ENCODE measurements at regions not wholly inside any gene's neighbourhood (a gene's known extent, or its start where the extent isn't known, plus 50 kb on each side); places are given as distances from the start of the nearest gene placed in this dataset.

- peaks cover 11% of the 10 kb centered on the region for H3K27me3 Mint-ChIP-seq
- H3K27ac Mint-ChIP-seq, result no peak overlapping the region
- no peak overlapping the region for H3K4me3 Mint-ChIP-seq
- no peaks in the 10 kb centered on the region for H3K9me3 Mint-ChIP-seq
- H3K36me3 Mint-ChIP-seq, result no peaks in the 10 kb centered on the region
- DNase-seq (ENCODE audit: low spot score in 2 of 2), result no peak
- no peak for ATAC-seq (ENCODE audit: low read depth)
- no peaks in the 10 kb centered on the region for H3K4me1 Mint-ChIP-seq
Measured at GRCh38 chr7:22895140-22895827, 72.6 kb upstream of the TOMM7 start.

GRCh38 chr7:22894546-22894945 is 71.9 kb upstream of the TOMM7 start:
- ATAC-seq (ENCODE audit: low read depth) (no peak), DNase-seq (ENCODE audit: low spot score in 2 of 2) (no peak)
- no peaks in the 10 kb centered on the region for H3K9me3 Mint-ChIP-seq
- H3K27me3 Mint-ChIP-seq, result peaks cover 11% of the 10 kb centered on the region
- no peak overlapping the region for H3K27ac Mint-ChIP-seq
- no peak overlapping the region for H3K4me3 Mint-ChIP-seq
- no peaks in the 10 kb centered on the region for H3K4me1 Mint-ChIP-seq
- no peaks in the 10 kb centered on the region for H3K36me3 Mint-ChIP-seq

- peaks cover 5% of the 10 kb centered on the region for H3K27me3 Mint-ChIP-seq
- no peak overlapping the region for H3K4me3 Mint-ChIP-seq
- ATAC-seq (ENCODE audit: low read depth) (no peak), DNase-seq (ENCODE audit: low spot score in 2 of 2) (no peak)
- peaks cover 4% of the 10 kb centered on the region for H3K4me1 Mint-ChIP-seq
- no peaks in the 10 kb centered on the region for H3K9me3 Mint-ChIP-seq
- no peak overlapping the region for H3K27ac Mint-ChIP-seq
- H3K36me3 Mint-ChIP-seq, result no peaks in the 10 kb centered on the region
Measured at GRCh38 chr7:22890773-22891172, 68.1 kb upstream of the TOMM7 start.

- ATAC-seq (ENCODE audit: low read depth) (peak; percentile 93), DNase-seq (ENCODE audit: low spot score in 2 of 2) (no peak)
- H3K36me3 Mint-ChIP-seq, result no peaks in the 10 kb centered on the region
- no peak overlapping the region for H3K4me3 Mint-ChIP-seq
- H3K27me3 Mint-ChIP-seq, result no peaks in the 10 kb centered on the region
- no peaks in the 10 kb centered on the region for H3K9me3 Mint-ChIP-seq
- H3K27ac Mint-ChIP-seq, result no peak overlapping the region
- H3K4me1 Mint-ChIP-seq, result peaks cover 4% of the 10 kb centered on the region
Measured at GRCh38 chr7:22885797-22886261, 63.2 kb upstream of the TOMM7 start.

- no peak overlapping the region for H3K27ac Mint-ChIP-seq
- H3K4me3 Mint-ChIP-seq, result no peak overlapping the region
Measured at GRCh38 chr7:22884911-22885788, 62.5 kb upstream of the TOMM7 start.

GRCh38 chr7:22882106-22882505 is 59.5 kb upstream of the TOMM7 start:
- DNase-seq (ENCODE audit: low spot score in 2 of 2), result no peak
- H3K36me3 Mint-ChIP-seq, result no peaks in the 10 kb centered on the region
- no peak overlapping the region for H3K4me3 Mint-ChIP-seq
- ATAC-seq (ENCODE audit: low read depth), result no peak
- no peaks in the 10 kb centered on the region for H3K27me3 Mint-ChIP-seq
- no peak overlapping the region for H3K27ac Mint-ChIP-seq
- no peaks in the 10 kb centered on the region for H3K9me3 Mint-ChIP-seq
- peaks cover 10% of the 10 kb centered on the region for H3K4me1 Mint-ChIP-seq

More at GRCh38 chr7:22884911-22885788, 62.5 kb upstream of the TOMM7 start:
- peaks cover 4% of the 10 kb centered on the region for H3K4me1 Mint-ChIP-seq
- ATAC-seq (ENCODE audit: low read depth), result peak; percentile 9
- no peak for DNase-seq (ENCODE audit: low spot score in 2 of 2)
- H3K36me3 Mint-ChIP-seq, result no peaks in the 10 kb centered on the region
- H3K9me3 Mint-ChIP-seq, result no peaks in the 10 kb centered on the region
- no peaks in the 10 kb centered on the region for H3K27me3 Mint-ChIP-seq

- peaks cover 6% of the 10 kb centered on the region for H3K4me1 Mint-ChIP-seq
- H3K9me3 Mint-ChIP-seq, result no peaks in the 10 kb centered on the region
- no peak overlapping the region for H3K27ac Mint-ChIP-seq
- no peak for DNase-seq (ENCODE audit: low spot score in 2 of 2)
- H3K36me3 Mint-ChIP-seq, result no peaks in the 10 kb centered on the region
- no peaks in the 10 kb centered on the region for H3K27me3 Mint-ChIP-seq
- H3K4me3 Mint-ChIP-seq, result no peak overlapping the region
- no peak for ATAC-seq (ENCODE audit: low read depth)
Measured at GRCh38 chr7:22879709-22880306, 57.2 kb upstream of the TOMM7 start.

GRCh38 chr7:22879280-22879679 is 56.6 kb upstream of the TOMM7 start:
- H3K4me3 Mint-ChIP-seq, result no peak overlapping the region
- peaks cover 6% of the 10 kb centered on the region for H3K4me1 Mint-ChIP-seq
- no peak for DNase-seq (ENCODE audit: low spot score in 2 of 2)
- ATAC-seq (ENCODE audit: low read depth), result no peak
- H3K9me3 Mint-ChIP-seq, result no peaks in the 10 kb centered on the region
- no peaks in the 10 kb centered on the region for H3K27me3 Mint-ChIP-seq
- no peaks in the 10 kb centered on the region for H3K36me3 Mint-ChIP-seq
- H3K27ac Mint-ChIP-seq, result no peak overlapping the region

- Mint-ChIP-seq H3K4me3 (no peak overlapping the region), H3K9me3 (no peaks in the 10 kb centered on the region), H3K27ac (no peak overlapping the region), H3K4me1 (peaks cover 14% of the 10 kb centered on the region), H3K36me3 (no peaks in the 10 kb centered on the region), H3K27me3 (no peaks in the 10 kb centered on the region)
- ATAC-seq (ENCODE audit: low read depth), result no peak
- DNase-seq (ENCODE audit: low spot score in 2 of 2), result no peak
Measured at GRCh38 chr7:22876986-22877729, 54.5 kb upstream of the TOMM7 start.

GRCh38 chr7:22875470-22875869 is 52.8 kb upstream of the TOMM7 start:
- H3K9me3 Mint-ChIP-seq, result no peaks in the 10 kb centered on the region
- no peak overlapping the region for H3K27ac Mint-ChIP-seq
- ATAC-seq (ENCODE audit: low read depth) (no peak), DNase-seq (ENCODE audit: low spot score in 2 of 2) (no peak)
- no peaks in the 10 kb centered on the region for H3K27me3 Mint-ChIP-seq
- no peak overlapping the region for H3K4me3 Mint-ChIP-seq
- H3K36me3 Mint-ChIP-seq, result no peaks in the 10 kb centered on the region
- peaks cover 22% of the 10 kb centered on the region for H3K4me1 Mint-ChIP-seq

- H3K9me3 Mint-ChIP-seq, result no peaks in the 10 kb centered on the region
- H3K4me3 Mint-ChIP-seq, result no peak overlapping the region
- no peak overlapping the region for H3K27ac Mint-ChIP-seq
- no peaks in the 10 kb centered on the region for H3K27me3 Mint-ChIP-seq
- peaks cover 2% of the 10 kb centered on the region for H3K36me3 Mint-ChIP-seq
- no peak for DNase-seq (ENCODE audit: low spot score in 2 of 2)
- H3K4me1 Mint-ChIP-seq, result peaks cover 20% of the 10 kb centered on the region
- no peak for ATAC-seq (ENCODE audit: low read depth)
Measured at GRCh38 chr7:22874904-22875303, 52.3 kb upstream of the TOMM7 start.

Measured in memory B cell (primary cell).